ENCODE measurements at regions not wholly inside any gene's neighbourhood (a gene's known extent, or its start where the extent isn't known, plus 50 kb on each side); places are given as distances from the start of the nearest gene placed in this dataset.

DNA sequence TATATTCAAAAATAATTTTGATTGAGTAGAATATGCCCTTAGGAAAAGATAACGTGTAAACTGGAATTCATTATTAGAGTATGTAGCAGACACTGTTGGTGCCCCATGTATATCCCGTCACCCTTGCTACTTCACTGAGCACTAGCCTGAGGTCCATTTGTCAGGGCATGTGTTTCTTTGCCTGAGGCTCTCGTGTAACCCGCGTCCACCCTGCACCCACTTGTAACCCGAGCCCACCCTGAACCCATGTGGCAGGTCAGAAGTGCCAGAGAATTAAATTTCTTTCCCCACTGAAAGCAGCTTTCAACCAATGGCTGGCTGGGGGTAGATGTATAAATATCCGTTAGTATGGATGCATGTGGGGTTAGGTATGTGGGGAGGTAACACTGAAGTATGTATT is 474.2 kb upstream of the ZNF385D start:
- DNase-seq (ENCODE audit: low read depth): no peak

DNA sequence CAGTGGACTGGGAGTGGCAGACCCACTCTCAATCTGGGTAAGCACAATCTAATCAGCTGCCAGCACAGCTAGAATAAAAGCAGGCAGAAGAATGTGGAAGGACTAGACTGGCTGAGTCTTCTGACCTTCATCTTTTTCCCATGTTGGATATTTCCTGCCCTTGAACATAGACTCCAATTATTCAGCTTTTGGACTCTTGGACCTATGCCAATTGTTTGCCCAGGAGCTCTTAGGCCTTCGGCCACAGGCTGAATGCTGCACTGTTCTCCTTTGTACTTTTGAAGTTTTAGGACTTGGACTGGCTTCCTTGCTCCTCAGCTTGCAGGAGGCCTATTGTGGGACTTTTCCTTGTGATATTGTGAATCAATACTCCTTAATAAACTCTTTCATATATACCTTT is 477.7 kb upstream of the ZNF385D start:
- DNase-seq (ENCODE audit: low read depth): no peak

- no peak for DNase-seq (ENCODE audit: low read depth)
Observed at GRCh38 chr3:22231061-22231460, 480.1 kb upstream of the ZNF385D start.

- no peak for DNase-seq (ENCODE audit: low read depth)
Observed at GRCh38 chr3:22236490-22237270, 485.7 kb upstream of the ZNF385D start.

- no peak for DNase-seq (ENCODE audit: low read depth)
Observed at GRCh38 chr3:22239011-22239410, 488.0 kb upstream of the ZNF385D start.

- DNase-seq (ENCODE audit: low read depth): no peak
Observed at GRCh38 chr3:22241110-22241509, 490.1 kb upstream of the ZNF385D start.

DNA sequence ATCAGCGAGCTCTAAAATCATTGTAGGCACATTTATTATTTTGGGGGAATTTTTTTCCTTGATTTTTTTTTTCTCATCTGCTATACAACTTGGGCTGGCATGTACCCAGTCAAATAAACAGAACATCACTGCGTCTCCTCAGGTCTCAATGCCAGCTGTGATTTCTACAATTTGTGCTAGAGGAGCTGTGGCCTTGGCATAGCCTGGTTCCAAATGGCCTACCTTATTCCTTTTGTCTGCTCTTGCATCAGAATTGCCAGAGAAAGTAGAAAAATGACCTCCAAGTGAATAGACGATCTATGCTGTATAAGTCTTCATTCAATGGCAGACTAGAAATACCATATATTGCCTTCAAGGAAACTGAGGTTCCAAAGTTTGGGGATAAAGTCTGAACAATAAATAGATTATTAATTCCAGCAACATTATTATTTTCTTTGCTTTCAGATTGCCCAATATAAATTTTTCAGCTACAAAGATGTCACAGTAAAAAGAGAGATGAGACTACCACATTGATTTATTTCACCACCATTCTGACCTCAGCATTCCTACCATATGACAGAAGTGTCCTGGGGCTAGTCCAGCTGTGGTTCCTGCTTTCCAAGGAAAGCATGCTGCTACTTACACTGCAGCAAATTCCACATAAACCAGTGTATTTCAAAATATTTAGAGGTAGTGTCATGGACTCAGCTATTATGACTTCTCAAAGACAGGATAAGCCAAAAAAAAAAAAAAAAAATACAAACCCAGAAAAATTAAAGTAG is 493.9 kb upstream of the ZNF385D start:
- no peak for DNase-seq (ENCODE audit: low read depth)

DNA sequence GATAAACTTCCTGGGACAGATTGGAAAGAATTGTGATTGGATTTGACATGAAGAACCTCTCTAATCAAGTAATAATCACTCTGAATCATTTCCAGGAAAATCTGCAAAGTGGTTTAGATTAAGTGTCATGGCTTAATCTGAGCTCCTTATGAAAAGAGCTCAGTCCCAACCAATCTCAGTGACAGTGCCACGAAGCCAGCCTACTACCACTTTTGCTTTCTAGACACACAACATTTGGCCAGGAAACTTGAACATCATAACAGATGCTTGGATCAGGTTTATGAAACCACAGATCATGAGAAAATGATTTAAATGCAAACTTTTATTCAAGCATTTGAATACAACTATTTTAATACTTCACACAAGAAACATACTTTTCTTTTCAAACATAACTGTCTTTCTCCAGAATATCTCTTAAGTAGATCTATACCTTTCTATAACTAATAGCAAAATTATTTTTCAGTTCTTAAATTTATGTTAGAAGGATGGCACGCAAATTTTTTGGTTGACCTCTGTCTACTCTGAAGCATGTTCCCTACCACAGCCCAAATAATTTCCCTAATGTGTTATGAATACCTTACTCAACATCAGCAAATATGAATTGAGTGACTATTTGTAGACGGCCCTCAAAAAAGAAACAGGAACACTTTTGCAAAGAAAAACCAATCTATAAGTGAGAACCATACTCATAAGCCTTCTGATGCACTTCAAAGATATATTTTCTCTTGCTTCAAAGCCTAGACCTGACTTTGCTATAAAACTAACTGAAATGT is 495.0 kb upstream of the ZNF385D start:
- DNase-seq (ENCODE audit: low read depth): no peak

DNA sequence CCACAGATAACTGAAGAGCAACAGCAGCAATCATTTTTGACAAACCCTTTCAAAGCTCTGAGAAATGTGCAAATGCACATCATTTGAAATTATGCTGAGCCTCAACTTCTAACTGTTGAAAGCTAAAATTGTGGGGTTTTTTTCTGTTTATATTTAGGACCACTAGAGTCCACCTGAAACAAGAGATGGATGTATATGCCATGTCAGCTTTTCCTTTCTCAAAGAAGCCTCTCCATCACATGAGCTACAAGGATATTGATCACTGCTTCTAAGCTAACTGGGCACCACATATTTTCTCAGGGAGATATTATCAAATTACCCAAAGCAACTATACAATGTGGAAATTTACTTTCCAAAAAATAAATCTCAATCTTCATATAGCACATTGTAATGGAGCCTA is 498.6 kb upstream of the ZNF385D start:
- no peak for DNase-seq (ENCODE audit: low read depth)

- DNase-seq (ENCODE audit: low read depth): no peak
Observed at GRCh38 chr3:22257252-22257651, 506.2 kb upstream of the ZNF385D start.

DNA sequence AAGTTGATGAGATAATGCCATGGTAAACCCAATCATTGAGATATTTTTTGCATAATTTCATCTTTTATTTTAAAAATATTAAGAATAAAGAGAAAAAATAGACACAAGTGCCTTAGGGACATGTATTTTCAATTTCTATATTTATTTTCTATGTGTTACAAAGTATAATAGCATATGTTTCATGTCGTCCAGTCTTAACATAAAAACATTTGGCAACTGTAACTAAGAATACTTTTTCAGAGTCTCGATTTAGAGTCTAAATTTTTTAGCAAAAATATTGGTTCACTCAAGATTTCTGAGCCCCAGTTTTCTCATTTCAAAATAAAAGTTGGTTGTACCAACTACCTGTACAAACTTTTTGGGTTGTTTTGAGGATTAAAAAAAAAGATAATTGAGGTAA is 511.4 kb upstream of the ZNF385D start:
- DNase-seq (ENCODE audit: low read depth): no peak

GRCh38 chr3:22263042-22263441 is 512.0 kb upstream of the ZNF385D start:
- no peak for DNase-seq (ENCODE audit: low read depth)

DNA sequence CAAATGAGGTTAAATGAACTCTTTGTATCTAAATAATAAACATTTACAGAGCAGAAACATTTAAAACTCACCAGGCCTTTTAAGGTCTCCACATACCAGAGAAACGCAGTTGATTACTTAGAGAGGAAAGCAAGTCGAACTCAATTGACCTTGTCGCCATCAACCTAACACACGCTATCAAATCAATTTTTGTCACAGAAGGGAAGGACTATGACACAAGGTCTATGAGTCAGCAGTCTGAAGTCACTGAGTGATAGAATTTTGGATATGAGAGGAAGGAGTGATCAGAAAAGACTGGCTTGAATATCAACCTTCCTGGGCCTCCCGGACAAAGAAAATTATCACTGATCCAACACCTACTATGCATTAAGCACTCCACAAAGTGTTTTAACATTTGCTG is 514.4 kb upstream of the ZNF385D start:
- DNase-seq (ENCODE audit: low read depth): no peak

- DNase-seq (ENCODE audit: low read depth): no peak
Observed at GRCh38 chr3:22269831-22270230, 518.8 kb upstream of the ZNF385D start.

- DNase-seq (ENCODE audit: low read depth): no peak
Observed at GRCh38 chr3:22276351-22276750, 525.3 kb upstream of the ZNF385D start.

DNA sequence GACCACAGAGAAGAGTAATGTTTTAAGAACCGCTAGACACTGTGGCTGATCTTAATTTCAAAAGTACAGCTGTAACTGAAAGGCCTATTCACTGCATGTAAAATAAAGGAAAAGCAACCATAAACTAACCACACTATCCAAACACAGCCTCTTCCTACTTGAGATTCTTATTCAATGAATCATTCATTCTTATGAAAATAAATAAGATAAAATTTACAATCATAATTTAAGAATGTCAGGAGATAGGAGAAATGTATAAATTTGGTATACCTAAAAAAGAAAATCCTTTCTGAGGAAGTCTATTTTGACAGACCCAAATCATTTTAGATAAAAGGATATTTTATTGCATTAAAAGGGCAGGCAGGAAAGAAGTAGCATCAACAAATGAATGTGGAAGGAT is 533.5 kb upstream of the ZNF385D start:
- no peak for DNase-seq (ENCODE audit: low read depth)

DNA sequence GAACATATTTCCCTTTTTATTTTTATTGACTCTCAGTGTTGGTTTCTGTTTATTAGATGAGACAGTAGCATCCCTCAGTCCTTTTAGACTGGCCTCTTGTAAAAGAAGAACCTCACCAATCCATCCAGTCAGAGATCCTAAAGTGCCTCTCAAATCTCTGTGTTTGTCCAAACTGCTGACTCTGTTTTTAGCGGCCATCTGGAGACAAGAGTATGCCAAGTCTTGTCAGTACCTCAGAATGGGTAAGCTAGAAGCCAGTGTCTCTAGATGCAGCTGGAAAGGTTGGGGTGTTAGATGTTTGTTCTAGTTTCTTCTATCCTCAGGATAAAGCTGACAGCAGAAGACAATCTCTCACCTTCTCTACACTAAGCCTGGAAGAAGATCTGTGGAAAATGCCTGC is 537.7 kb upstream of the ZNF385D start:
- no peak for DNase-seq (ENCODE audit: low read depth)

DNA sequence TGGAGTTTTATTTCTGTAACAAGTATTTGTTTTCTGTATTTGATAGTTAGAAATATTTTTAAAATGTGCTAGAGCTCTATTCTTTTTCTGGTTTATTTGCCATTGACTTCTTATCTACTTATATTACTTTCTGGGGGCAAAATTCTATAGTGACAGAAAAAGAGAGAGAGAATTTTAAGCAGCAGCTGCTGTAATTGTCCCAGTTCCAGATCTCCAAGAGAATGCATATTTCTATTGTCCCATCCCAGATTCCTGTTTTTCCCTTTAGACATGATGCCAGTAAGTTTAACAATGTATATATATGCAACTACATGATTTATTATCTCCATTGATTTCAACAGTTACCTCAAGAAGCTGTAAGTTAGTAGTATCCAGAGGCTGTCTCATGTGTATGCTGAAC is 541.7 kb upstream of the ZNF385D start:
- no peak for DNase-seq (ENCODE audit: low read depth)

DNA sequence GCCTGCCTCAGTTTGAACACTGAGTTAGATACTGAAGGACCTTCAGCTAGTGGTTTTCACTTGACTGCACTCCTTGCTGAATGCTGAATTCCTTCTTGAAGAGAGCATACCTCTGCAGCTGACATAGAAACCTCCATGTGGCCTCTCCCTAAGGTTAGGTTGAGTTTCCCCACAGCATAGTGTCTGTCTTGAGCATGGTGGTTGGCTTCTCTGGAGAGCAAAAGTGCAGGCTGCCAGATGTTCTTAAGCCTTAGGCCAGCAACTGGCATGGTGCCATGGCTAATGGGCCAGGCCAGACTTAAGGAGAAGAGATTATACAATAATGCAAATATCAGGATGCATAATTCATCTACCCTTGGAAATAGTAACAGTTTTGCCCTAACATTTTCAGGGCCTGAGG is 545.6 kb upstream of the ZNF385D start:
- DNase-seq (ENCODE audit: low read depth): no peak

GRCh38 chr3:22297436-22297835 is 546.4 kb upstream of the ZNF385D start:
- DNase-seq (ENCODE audit: low read depth): no peak

DNA sequence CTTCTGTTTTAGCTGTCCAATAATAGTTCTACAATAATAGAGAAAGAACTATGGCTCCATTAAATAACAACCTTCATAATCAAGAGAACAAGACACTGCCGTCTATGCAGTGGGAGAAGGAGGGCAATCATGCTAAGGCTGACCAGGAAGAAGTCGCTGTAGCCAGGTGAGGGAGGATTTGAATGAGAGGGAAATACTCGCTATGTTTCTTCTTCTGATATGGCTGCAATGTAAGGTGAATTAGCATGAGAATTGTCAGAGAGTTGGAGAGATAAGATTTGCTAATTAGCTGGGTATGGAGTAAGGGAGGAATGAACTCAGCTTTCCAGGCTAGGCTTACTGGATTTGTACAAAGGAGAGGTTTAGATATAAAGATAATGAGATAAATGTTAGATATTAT is 555.4 kb upstream of the ZNF385D start:
- no peak for DNase-seq (ENCODE audit: low read depth)

DNA sequence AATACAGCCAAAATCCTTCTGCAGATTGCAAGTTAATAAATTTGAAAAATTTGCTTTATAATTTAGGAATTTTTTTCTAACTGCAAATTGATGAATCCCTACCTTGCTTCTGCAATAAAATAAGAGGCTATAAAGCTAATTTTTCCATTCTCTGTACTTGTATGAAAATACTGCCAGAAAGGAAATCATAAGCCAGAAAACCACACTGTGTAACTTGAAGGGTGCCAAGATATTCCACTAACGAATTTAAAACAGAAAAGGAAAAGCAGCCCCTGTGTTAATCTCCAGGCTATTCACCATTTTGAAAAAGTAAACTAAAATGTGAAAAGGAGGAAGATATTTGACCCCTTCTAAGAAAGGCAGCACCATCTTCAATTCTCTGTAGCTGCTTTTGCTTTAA is 557.9 kb upstream of the ZNF385D start:
- no peak for DNase-seq (ENCODE audit: low read depth)

DNA sequence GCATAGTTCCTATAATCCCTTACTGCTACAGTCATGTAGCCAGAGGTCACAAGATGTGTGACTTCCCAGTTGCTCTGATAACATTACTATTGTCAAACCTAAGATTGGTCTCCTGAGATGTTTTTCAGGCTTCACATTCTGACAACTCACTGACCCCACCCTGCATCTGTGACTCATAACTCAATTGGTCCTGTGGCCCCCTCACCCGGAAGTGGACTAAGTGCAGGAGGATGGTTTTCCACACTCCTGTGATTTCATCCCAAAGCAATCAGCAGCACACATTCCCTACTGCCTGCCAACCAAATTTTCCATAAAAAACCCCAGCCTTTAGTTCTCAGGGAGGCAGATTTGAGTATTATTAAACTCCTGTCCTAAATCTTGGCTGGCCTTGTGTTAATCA is 564.9 kb upstream of the ZNF385D start:
- no peak for DNase-seq (ENCODE audit: low read depth)
